GM12878 (cell line): ENCODE measurements at regions not wholly inside any gene's neighbourhood (a gene's known extent, or its start where the extent isn't known, plus 50 kb on each side); places are given as distances from the start of the nearest gene placed in this dataset.

Experiments used
- CREB1 ChIP-seq: IDR thresholded peaks from 2 replicates; pipeline ENCODE4 v1.6.1; 2012; ENCODE audit warnings: low read depth, mild to moderate bottlenecking, inconsistent platforms
- E2F4 ChIP-seq: IDR thresholded peaks from 2 replicates; pipeline ENCODE4 v1.6.1; 2012; ENCODE audit warnings: low read depth, low read length, improper control_type of control experiment
- EZH2 ChIP-seq: IDR thresholded peaks from 2 replicates; pipeline ENCODE4 v1.6.1; 2012; ENCODE audit warnings: low read depth, mild to moderate bottlenecking, control low read depth, inconsistent platforms, low read length, borderline replicate concordance; ENCODE audit not compliant: control insufficient read depth
- POLR2AphosphoS5 ChIP-seq: IDR thresholded peaks from 2 replicates; pipeline ENCODE4 v1.6.1; 2011; ENCODE audit warnings: mild to moderate bottlenecking, low read length, inconsistent platforms
- RAD51 ChIP-seq: fragments of 450-650 bp; IDR thresholded peaks from 2 replicates; pipeline ENCODE4 v1.6.1; 2016; ENCODE audit warnings: moderate library complexity, mild to moderate bottlenecking, inconsistent platforms
- SMARCA5 ChIP-seq: fragments of 450-650 bp; IDR thresholded peaks from 2 replicates; pipeline ENCODE4 v1.6.1; 2017; ENCODE audit warnings: mild to moderate bottlenecking
- TCF12 ChIP-seq: IDR thresholded peaks from 2 replicates; pipeline ENCODE4 v1.6.1; 2011; ENCODE audit warnings: low read depth, mild to moderate bottlenecking, low read length
- TF ChIP-seq, protein P1 (sequence below): fragments of 450-650 bp; IDR thresholded peaks from 2 replicates; pipeline ENCODE4 v1.6.1; 2017; ENCODE audit warnings: mild to moderate bottlenecking, moderate library complexity
- TF ChIP-seq, protein P2 (sequence below): IDR thresholded peaks from 2 replicates; pipeline ENCODE4 v1.6.1; 2012; ENCODE audit warnings: low read length, inconsistent platforms
- TF ChIP-seq, protein P3 (sequence below): fragments of 450-650 bp; formaldehyde crosslinking; IDR thresholded peaks from 2 replicates; pipeline ENCODE4 v1.5.0; 2022; ENCODE audit warnings: mild to moderate bottlenecking, missing genetic modification characterization
- TF ChIP-seq, protein P4 (sequence below): IDR thresholded peaks from 2 replicates; pipeline ENCODE4 v1.6.1; 2011; ENCODE audit warnings: low read depth, mild to moderate bottlenecking, low read length, moderate library complexity, borderline replicate concordance; ENCODE audit errors: extremely low read depth

- TF ChIP-seq, protein P1, sequence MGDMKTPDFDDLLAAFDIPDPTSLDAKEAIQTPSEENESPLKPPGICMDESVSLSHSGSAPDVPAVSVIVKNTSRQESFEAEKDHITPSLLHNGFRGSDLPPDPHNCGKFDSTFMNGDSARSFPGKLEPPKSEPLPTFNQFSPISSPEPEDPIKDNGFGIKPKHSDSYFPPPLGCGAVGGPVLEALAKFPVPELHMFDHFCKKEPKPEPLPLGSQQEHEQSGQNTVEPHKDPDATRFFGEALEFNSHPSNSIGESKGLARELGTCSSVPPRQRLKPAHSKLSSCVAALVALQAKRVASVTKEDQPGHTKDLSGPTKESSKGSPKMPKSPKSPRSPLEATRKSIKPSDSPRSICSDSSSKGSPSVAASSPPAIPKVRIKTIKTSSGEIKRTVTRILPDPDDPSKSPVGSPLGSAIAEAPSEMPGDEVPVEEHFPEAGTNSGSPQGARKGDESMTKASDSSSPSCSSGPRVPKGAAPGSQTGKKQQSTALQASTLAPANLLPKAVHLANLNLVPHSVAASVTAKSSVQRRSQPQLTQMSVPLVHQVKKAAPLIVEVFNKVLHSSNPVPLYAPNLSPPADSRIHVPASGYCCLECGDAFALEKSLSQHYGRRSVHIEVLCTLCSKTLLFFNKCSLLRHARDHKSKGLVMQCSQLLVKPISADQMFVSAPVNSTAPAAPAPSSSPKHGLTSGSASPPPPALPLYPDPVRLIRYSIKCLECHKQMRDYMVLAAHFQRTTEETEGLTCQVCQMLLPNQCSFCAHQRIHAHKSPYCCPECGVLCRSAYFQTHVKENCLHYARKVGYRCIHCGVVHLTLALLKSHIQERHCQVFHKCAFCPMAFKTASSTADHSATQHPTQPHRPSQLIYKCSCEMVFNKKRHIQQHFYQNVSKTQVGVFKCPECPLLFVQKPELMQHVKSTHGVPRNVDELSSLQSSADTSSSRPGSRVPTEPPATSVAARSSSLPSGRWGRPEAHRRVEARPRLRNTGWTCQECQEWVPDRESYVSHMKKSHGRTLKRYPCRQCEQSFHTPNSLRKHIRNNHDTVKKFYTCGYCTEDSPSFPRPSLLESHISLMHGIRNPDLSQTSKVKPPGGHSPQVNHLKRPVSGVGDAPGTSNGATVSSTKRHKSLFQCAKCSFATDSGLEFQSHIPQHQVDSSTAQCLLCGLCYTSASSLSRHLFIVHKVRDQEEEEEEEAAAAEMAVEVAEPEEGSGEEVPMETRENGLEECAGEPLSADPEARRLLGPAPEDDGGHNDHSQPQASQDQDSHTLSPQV, result no peak
- TF ChIP-seq E2F4 (no peak), RAD51 (no peak), EZH2 (no peak), SMARCA5 (no peak), CREB1 (peak; percentile 76), TCF12 (no peak), POLR2AphosphoS5 (no peak)
- TF ChIP-seq, protein P2, sequence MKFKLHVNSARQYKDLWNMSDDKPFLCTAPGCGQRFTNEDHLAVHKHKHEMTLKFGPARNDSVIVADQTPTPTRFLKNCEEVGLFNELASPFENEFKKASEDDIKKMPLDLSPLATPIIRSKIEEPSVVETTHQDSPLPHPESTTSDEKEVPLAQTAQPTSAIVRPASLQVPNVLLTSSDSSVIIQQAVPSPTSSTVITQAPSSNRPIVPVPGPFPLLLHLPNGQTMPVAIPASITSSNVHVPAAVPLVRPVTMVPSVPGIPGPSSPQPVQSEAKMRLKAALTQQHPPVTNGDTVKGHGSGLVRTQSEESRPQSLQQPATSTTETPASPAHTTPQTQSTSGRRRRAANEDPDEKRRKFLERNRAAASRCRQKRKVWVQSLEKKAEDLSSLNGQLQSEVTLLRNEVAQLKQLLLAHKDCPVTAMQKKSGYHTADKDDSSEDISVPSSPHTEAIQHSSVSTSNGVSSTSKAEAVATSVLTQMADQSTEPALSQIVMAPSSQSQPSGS, result no peak
- TF ChIP-seq, protein P3, sequence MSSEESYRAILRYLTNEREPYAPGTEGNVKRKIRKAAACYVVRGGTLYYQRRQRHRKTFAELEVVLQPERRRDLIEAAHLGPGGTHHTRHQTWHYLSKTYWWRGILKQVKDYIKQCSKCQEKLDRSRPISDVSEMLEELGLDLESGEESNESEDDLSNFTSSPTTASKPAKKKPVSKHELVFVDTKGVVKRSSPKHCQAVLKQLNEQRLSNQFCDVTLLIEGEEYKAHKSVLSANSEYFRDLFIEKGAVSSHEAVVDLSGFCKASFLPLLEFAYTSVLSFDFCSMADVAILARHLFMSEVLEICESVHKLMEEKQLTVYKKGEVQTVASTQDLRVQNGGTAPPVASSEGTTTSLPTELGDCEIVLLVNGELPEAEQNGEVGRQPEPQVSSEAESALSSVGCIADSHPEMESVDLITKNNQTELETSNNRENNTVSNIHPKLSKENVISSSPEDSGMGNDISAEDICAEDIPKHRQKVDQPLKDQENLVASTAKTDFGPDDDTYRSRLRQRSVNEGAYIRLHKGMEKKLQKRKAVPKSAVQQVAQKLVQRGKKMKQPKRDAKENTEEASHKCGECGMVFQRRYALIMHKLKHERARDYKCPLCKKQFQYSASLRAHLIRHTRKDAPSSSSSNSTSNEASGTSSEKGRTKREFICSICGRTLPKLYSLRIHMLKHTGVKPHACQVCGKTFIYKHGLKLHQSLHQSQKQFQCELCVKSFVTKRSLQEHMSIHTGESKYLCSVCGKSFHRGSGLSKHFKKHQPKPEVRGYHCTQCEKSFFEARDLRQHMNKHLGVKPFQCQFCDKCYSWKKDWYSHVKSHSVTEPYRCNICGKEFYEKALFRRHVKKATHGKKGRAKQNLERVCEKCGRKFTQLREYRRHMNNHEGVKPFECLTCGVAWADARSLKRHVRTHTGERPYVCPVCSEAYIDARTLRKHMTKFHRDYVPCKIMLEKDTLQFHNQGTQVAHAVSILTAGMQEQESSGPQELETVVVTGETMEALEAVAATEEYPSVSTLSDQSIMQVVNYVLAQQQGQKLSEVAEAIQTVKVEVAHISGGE (CRISPR knock-in tag), result no peak
- TF ChIP-seq, protein P4, sequence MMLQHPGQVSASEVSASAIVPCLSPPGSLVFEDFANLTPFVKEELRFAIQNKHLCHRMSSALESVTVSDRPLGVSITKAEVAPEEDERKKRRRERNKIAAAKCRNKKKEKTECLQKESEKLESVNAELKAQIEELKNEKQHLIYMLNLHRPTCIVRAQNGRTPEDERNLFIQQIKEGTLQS, result no peak
These were observed 333.9 kb upstream of the LMO3 start (continued) for GRCh38 chr12:16939871-16940306.
